K562 (cell line): ENCODE measurements at regions not wholly inside any gene's neighbourhood (a gene's known extent, or its start where the extent isn't known, plus 50 kb on each side); places are given as distances from the start of the nearest gene placed in this dataset.

Experiments used
- ATAC-seq: fragments of 200-7000 bp; cut with Tn5 transposase; 3 replicates; pipeline ENCODE4 v1.9.1; 2020; ENCODE audit warnings: moderate library complexity
- BruUV-seq: library from RNA; stranded (reverse); fragments of 400-500 nt; replicated peaks from 2 replicates; lab custom pipeline; 2021; lab: Mats Ljungman, UMichigan
- CTCF ChIA-PET: fragments of 300-600 bp; formaldehyde crosslinking; extraction: SDS; loops from one replicate; lab custom pipeline; 2021; ENCODE audit warnings: low intra/inter-chr PET ratio; lab: Yijun Ruan, JAX
- POLR2A ChIA-PET: fragments of 300-600, 350-650 bp; sonication (Branson Sonifier 250); formaldehyde crosslinking; extraction: SDS; loops from one replicate; lab custom pipeline; 2021; ENCODE audit warnings: antibody characterized with exemption, inconsistent platforms; lab: Yijun Ruan, JAX
- DNase-seq, 4 experiments: peaks; one replicate each; pipeline versions ENCODE4 v3.0.0 to v3.0.0-alpha.2; 2011 to 2018; ENCODE audit warnings: low spot score in 3 of 4, mixed read lengths in 3 of 4; ENCODE audit errors: extremely low read depth in 1 of 4
- FAIRE-seq: peaks from 2 replicates; lab custom pipeline; 2011; peaks lifted over from hg19 to GRCh38; lab: Jason Lieb, UNC
- H2AFZ ChIP-seq: 2 replicates; pipeline ENCODE4 v1.6.0; 2011; ENCODE audit warnings: low read depth, low read length, control low read depth, inconsistent platforms
- H3K27ac ChIP-seq: fragments of 200-600 bp; 3 replicates; pipeline ENCODE4 v1.8.0; 2011; ENCODE audit warnings: low read depth, mild to moderate bottlenecking, control low read depth, inconsistent platforms, low read length, moderate library complexity, mixed read lengths; ENCODE audit errors: extremely low read depth
- H3K27me3 ChIP-seq, 2 experiments: fragments of 300-600 bp in 1 of 2; 2 replicates in 1 of 2; 3 replicates in 1 of 2; pipeline versions ENCODE4 v1.6.0 to v1.8.0; 2011; ENCODE audit warnings: inconsistent platforms in 2 of 2, low read length in 2 of 2, mild to moderate bottlenecking in 1 of 2, mixed read lengths in 1 of 2, moderate library complexity in 1 of 2; ENCODE audit not compliant: control insufficient read depth in 2 of 2, insufficient read depth in 2 of 2
- H3K36me3 ChIP-seq: fragments of 300-600 bp; 3 replicates; pipeline ENCODE4 v1.8.0; 2011; ENCODE audit warnings: mild to moderate bottlenecking, low read length, inconsistent platforms; ENCODE audit not compliant: control insufficient read depth, insufficient read depth
- H3K4me1 ChIP-seq, 2 experiments: fragments of 200-600 bp in 1 of 2; replicated peaks in 1 of 2; 2 replicates in 1 of 2; 3 replicates in 1 of 2; pipeline versions ENCODE4 v1.5.1 to v1.8.0; 2011; ENCODE audit warnings: inconsistent platforms in 2 of 2, low read length in 2 of 2, mild to moderate bottlenecking in 1 of 2, mixed read lengths in 1 of 2, moderate library complexity in 1 of 2; ENCODE audit not compliant: control insufficient read depth in 2 of 2, insufficient read depth in 2 of 2
- H3K4me2 ChIP-seq: 2 replicates; pipeline ENCODE4 v1.6.1; 2011; ENCODE audit warnings: low read length, control low read depth, inconsistent platforms, mixed read lengths; ENCODE audit not compliant: insufficient read depth
- H3K4me3 ChIP-seq: fragments of 200-600 bp; sonication (generic), shearing (Covaris generic); 2 replicates; pipeline ENCODE4 v1.5.1; 2016; ENCODE audit warnings: control low read depth, inconsistent platforms
- H3K79me2 ChIP-seq: fragments of 200-600 bp; 3 replicates; pipeline ENCODE4 v1.8.0; 2011; ENCODE audit warnings: low read length, inconsistent platforms; ENCODE audit not compliant: control insufficient read depth, insufficient read depth
- H3K9ac ChIP-seq, 2 experiments: 2 replicates each; pipeline versions ENCODE4 v1.6.0 to v1.6.1; 2011; ENCODE audit warnings: low read depth in 2 of 2, low read length in 2 of 2, control low read depth in 1 of 2, inconsistent platforms in 1 of 2, mild to moderate bottlenecking in 1 of 2, mixed read lengths in 1 of 2; ENCODE audit not compliant: insufficient read depth in 1 of 2
- H3K9me1 ChIP-seq: one replicate; pipeline ENCODE4 v1.6.0; 2011; ENCODE audit warnings: inconsistent platforms, mild to moderate bottlenecking, low read length, moderate library complexity; ENCODE audit not compliant: control insufficient read depth, insufficient read depth
- H3K9me3 ChIP-seq: replicated peaks from 2 replicates; pipeline ENCODE4 v1.5.1; 2011; ENCODE audit warnings: low read depth, low read length, inconsistent platforms; ENCODE audit not compliant: control insufficient read depth, insufficient read depth
- H4K20me1 ChIP-seq: replicated peaks from 2 replicates; pipeline ENCODE4 v1.6.1; 2011; ENCODE audit warnings: low read length, inconsistent platforms, mixed read lengths; ENCODE audit not compliant: control insufficient read depth, insufficient read depth
- EGR1 ChIP-seq: fragments of 450-650 bp; conservative IDR thresholded peaks from 2 replicates; pipeline ENCODE4 v1.6.1; 2017; ENCODE audit warnings: mild to moderate bottlenecking
- FOXA1 ChIP-seq: fragments of 450-650 bp; IDR thresholded peaks from 2 replicates; pipeline ENCODE4 v1.6.1; 2016; ENCODE audit warnings: mild to moderate bottlenecking, borderline replicate concordance
- FOXK1 ChIP-seq: sonication (generic); formaldehyde crosslinking; IDR thresholded peaks from 2 replicates; pipeline ENCODE4 v1.8.0; 2022; ENCODE audit warnings: missing genetic modification reagents, mild to moderate bottlenecking, borderline replicate concordance
- MTA3 ChIP-seq: fragments of 450-650 bp; formaldehyde crosslinking; IDR thresholded peaks from 2 replicates; pipeline ENCODE4 v1.6.1; 2017; ENCODE audit warnings: mild to moderate bottlenecking, borderline replicate concordance
- PKNOX1 ChIP-seq: fragments of 450-650 bp; IDR thresholded peaks from 2 replicates; pipeline ENCODE4 v1.6.1; 2016
- SRSF1 ChIP-seq: fragments of 200-400 bp; formaldehyde crosslinking; IDR thresholded peaks from 2 replicates; pipeline ENCODE4 v1.6.1; 2017; ENCODE audit warnings: mild to moderate bottlenecking, low read depth, low read length, moderate library complexity
- SRSF9 ChIP-seq: fragments of 200-400 bp; formaldehyde crosslinking; IDR thresholded peaks from 2 replicates; pipeline ENCODE4 v1.6.1; 2017; ENCODE audit warnings: low read depth, low read length, borderline replicate concordance
- TEAD2 ChIP-seq: fragments of 450-650 bp; IDR thresholded peaks from 2 replicates; pipeline ENCODE4 v1.6.1; 2016; ENCODE audit warnings: missing genetic modification characterization, control low read depth, missing compliant biosample characterization
- TEAD4 ChIP-seq, 2 experiments: sonication (generic) in 1 of 2; formaldehyde crosslinking in 1 of 2; IDR thresholded peaks; 2 replicates each; pipeline versions ENCODE4 v1.6.1 to v1.8.0; 2012 to 2022; ENCODE audit warnings: borderline replicate concordance in 1 of 2, inconsistent platforms in 1 of 2, low read length in 1 of 2, mild to moderate bottlenecking in 1 of 2, missing genetic modification reagents in 1 of 2
- THRAP3 ChIP-seq: fragments of 450-650 bp; IDR thresholded peaks from 2 replicates; pipeline ENCODE4 v1.6.1; 2016; ENCODE audit warnings: mild to moderate bottlenecking, inconsistent platforms, borderline replicate concordance
- WHSC1 ChIP-seq: IDR thresholded peaks from one replicate; pipeline ENCODE4 v1.6.1; 2012; ENCODE audit warnings: low read length, control low read depth, inconsistent platforms
- ZBTB12 ChIP-seq: fragments of 250-450 bp; sonication (Bioruptor Pico); IDR thresholded peaks from 2 replicates; pipeline ENCODE4 v1.4.0; 2020
- ZMIZ1 ChIP-seq, 2 experiments: fragments of 150-350 bp in 1 of 2; IDR thresholded peaks; 2 replicates each; pipeline ENCODE4 v1.6.1; 2012 to 2016; ENCODE audit warnings: low read depth in 2 of 2, low read length in 2 of 2, mild to moderate bottlenecking in 1 of 2, moderate library complexity in 1 of 2
- ZNF174 ChIP-seq: fragments of 250-450 bp; sonication (Bioruptor Pico); IDR thresholded peaks from 2 replicates; pipeline ENCODE4 v1.4.0; 2020; ENCODE audit warnings: mild to moderate bottlenecking
- WGBS: fragments of 100-300 bp; shearing (Covaris generic); methylation state at CpG from one replicate; pipeline ENCODE4 v1.1.6; 2016; ENCODE audit warnings: low coverage, mixed read lengths; ENCODE audit not compliant: insufficient coverage; ENCODE audit errors: missing lambda C conversion rate; 5-methylcytosine and 5-hydroxymethylcytosine counted together
- in situ Hi-C: fragments of 300-500 bp; cut with MboI; formaldehyde crosslinking; loops from 4 replicates; pipeline ENCODE4 v1.15.0; 2018; ENCODE audit warnings: inconsistent platforms, mixed read lengths
- intact Hi-C: fragments of 100-400 bp; cut with micrococcal nuclease; formaldehyde crosslinking; loops from 2 replicates; pipeline ENCODE4 v1.14.2; 2022

GRCh38 chr2:181332044-181332605 lies 125.1 kb upstream of the ITGA4 start (continued):
- no peak for TF ChIP-seq TEAD4 (IDR thresholded peaks at IDR 0.05; ENCODE audit: low read length)
- no peak for TF ChIP-seq TEAD4 (CRISPR knock-in tag; IDR thresholded peaks at IDR 0.05; ENCODE audit: borderline replicate concordance)
- no peak for TF ChIP-seq ZNF174
- TF ChIP-seq SRSF1: no peak
- TF ChIP-seq TEAD2 (tag): no peak

- DNase-seq (no peak), FAIRE-seq (no peak), ATAC-seq (no peak)
- no peaks in the 10 kb centered on the region for H3K36me3 ChIP-seq
- H2AFZ ChIP-seq: no peak overlapping the region
- no TSS peak for BruUV-seq
- ChIA-PET POLR2A (interaction anchor here (0.6 kb wide), 1 partner anchor 627 kb away, joined by 3 read pairs; no protein-coding TSS in a partner anchor), CTCF (no interaction called here)
- intact Hi-C loops (no loop called here), in situ Hi-C loops (no loop called here)
- H3K9me1 ChIP-seq: no peaks in the 10 kb centered on the region
- H3K4me2 ChIP-seq: no peak overlapping the region
- no peak overlapping the region for H3K4me3 ChIP-seq
- no peaks in the 10 kb centered on the region for H3K4me1 ChIP-seq
- peaks cover 2% of the 10 kb centered on the region; the same call in 1 of the 2 replicates for H3K9me3 ChIP-seq
- H3K79me2 ChIP-seq: no peaks in the 10 kb centered on the region
- H3K27ac ChIP-seq: no peak overlapping the region
- H3K9ac ChIP-seq: no peak overlapping the region
- WGBS: 3% methylated on average over 4 of the region's 4 CpGs
- no peaks in the 10 kb centered on the region for H3K27me3 ChIP-seq
- H4K20me1 ChIP-seq: no peaks in the 10 kb centered on the region
- no peak for TF ChIP-seq EGR1
- TF ChIP-seq SRSF9: no peak
- no peak for TF ChIP-seq PKNOX1
- TF ChIP-seq ZMIZ1 (IDR thresholded peaks at IDR 0.05; ENCODE audit: low read depth in 2 of 2, low read length in 2 of 2): no peak
- no peak for TF ChIP-seq ZBTB12 (CRISPR knock-in tag)
- TF ChIP-seq FOXK1 (CRISPR knock-in tag): no peak
- TF ChIP-seq MTA3: no peak
- no peak for TF ChIP-seq FOXA1
- no peak for TF ChIP-seq THRAP3
- no peak for TF ChIP-seq WHSC1
Observed at GRCh38 chr2:181334158-181334826, 122.9 kb upstream of the ITGA4 start.
